HG02678 (cell line): ENCODE measurements at regions not wholly inside any gene's neighbourhood (a gene's known extent, or its start where the extent isn't known, plus 50 kb on each side); places are given as distances from the start of the nearest gene placed in this dataset.

ENCODE experiments used
- ATAC-seq: cut with Tn5 transposase; IDR thresholded peaks from one replicate; pipeline ENCODE4 v1.9.1; 2021; ENCODE audit warnings: mild to moderate bottlenecking, moderate library complexity; ENCODE audit not compliant: unreplicated experiment

GRCh38 chr4:66639361-66639760 lies 905.9 kb downstream of the CENPC start:
- ATAC-seq: no peak

- ATAC-seq: no peak
Observed at GRCh38 chr4:66636349-66636748, 909.0 kb downstream of the CENPC start.

DNA sequence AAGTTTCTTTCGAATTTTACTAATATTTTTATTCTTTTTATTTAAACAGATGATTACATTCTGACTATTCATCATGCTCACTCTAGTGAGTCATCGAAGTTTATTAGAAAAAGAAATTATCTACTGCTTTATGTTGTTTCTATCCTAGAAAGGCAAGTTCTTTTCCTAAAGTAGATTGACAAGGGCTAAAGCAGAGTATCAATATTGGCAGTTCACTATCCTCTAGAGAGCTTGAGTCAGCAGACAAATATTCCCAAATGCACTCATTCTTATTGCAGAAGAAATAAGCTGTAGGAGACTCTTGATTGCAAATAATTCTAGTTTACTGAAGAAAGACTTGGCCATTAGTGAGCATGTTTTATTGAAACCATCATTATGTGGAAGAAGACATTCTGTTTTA lies 911.8 kb downstream of the CENPC start:
- ATAC-seq: no peak

GRCh38 chr4:66629927-66630326 lies 915.4 kb downstream of the CENPC start:
- no peak for ATAC-seq

GRCh38 chr4:66628146-66628545 lies 917.2 kb downstream of the CENPC start:
- no peak for ATAC-seq

- no peak for ATAC-seq
Observed at GRCh38 chr4:66625480-66625879, 919.8 kb downstream of the CENPC start.

GRCh38 chr4:66613591-66613990 lies 931.7 kb downstream of the CENPC start:
- ATAC-seq: no peak

GRCh38 chr4:66609014-66609413 lies 936.3 kb downstream of the CENPC start:
- no peak for ATAC-seq

GRCh38 chr4:66606908-66607307 lies 936.6 kb upstream of the EPHA5 start:
- ATAC-seq: no peak

DNA sequence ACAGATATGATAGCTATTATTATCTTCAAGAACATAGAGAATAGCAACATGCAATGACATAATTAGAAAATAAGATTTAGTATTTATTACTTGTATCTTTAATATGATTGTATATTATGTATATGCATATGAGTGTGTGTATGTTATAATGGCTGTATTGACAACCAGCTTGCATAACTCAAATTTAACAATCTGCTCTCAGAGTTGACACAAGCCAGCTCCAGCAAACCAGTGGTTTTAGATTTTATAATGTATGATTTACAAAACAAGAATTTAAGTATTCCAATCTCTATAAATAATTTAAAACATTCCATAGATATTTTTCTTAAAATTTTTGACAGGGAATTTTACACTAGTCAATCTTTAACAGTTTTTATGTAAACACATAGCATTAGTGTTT lies 935.9 kb upstream of the EPHA5 start:
- no peak for ATAC-seq

- ATAC-seq: no peak
Observed at GRCh38 chr4:66604192-66604591, 933.9 kb upstream of the EPHA5 start.

- no peak for ATAC-seq
Observed at GRCh38 chr4:66602622-66603021, 932.3 kb upstream of the EPHA5 start.

DNA sequence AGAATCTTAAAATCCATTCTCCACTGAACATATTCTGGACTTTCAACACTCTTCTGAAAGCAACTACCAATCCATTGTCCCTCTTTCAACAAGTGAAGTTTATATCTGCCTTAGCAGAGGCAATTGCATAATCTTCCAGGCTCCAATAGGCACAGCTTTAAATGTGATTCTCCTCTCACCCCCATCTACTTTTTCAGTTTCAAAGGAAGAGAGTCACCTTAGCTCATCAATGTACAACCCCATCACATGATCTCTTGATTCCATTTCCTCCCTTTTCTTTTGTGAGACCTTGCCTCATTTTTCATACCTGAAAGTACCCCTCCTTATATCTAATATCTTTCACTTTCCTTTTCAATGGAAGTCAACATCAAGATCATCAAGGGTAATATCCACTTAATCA lies 921.7 kb upstream of the EPHA5 start:
- ATAC-seq: no peak

DNA sequence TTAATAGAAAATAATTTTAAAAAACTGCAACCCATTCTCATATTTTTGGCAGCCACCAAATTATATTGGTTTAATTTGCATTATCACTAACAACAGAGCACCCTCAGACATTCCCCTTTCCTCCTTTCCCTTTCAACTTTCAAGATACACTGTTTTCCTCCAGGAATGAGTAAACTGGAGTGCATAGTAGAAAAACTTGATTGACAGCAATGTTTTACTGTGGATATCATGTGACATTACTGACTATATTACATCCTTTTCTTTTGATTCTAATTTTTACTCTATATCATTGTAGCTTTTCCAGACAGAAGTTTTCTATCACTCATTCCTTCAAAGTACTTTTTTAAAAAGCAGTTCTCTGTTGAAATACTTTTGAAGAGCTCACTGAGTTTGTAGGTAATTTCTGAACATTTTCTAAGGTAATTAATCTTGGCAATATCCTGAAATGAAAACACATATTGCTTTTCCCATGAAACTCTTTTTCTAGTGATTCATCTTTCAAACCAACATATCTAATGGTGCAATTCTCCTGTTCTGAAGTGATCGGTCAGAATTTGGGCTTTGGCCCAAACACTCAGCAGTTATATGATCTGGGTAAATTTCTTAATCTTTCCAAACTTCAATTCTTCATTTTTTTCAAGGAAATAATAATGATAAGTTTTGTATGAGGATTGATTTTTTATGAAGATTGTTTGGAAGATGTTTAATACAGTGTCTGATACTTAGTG lies 920.4 kb upstream of the EPHA5 start:
- no peak for ATAC-seq

- ATAC-seq: no peak
Observed at GRCh38 chr4:66589183-66589582, 918.9 kb upstream of the EPHA5 start.

- ATAC-seq: no peak
Observed at GRCh38 chr4:66585767-66586166, 915.5 kb upstream of the EPHA5 start.

- ATAC-seq: no peak
Observed at GRCh38 chr4:66577922-66578321, 907.6 kb upstream of the EPHA5 start.

DNA sequence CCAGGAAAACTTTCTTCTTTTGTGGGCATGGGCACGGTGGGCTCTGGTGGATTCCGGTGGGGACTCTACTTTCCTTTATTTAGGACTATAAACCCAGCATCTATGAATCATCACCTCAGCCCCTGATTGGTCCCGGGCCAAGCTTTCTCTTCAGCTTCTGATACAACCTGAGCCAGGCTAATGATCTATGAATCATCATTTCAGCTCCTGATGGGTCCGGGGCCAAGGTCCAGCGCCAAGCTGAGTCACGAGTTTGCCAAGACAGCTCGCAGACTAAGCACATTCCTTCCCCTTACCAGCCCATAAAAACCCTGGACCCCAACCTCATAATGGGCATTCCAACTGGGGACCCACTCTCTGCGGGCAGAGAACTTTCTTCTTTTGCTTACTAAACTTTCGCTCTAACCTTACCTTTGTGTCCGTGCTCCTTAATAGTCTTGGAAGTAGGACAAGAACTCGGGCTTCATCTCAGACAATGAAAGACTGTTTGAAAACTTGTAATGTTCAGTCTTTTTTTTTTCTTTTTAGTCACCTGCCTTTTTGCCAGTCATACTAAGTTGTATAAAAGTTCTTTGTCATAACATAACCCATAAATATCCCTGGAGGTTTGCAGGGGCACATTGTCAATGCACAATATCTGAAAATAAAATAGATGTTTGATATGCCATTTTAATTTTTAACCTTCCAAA lies 904.9 kb upstream of the EPHA5 start:
- ATAC-seq: no peak

DNA sequence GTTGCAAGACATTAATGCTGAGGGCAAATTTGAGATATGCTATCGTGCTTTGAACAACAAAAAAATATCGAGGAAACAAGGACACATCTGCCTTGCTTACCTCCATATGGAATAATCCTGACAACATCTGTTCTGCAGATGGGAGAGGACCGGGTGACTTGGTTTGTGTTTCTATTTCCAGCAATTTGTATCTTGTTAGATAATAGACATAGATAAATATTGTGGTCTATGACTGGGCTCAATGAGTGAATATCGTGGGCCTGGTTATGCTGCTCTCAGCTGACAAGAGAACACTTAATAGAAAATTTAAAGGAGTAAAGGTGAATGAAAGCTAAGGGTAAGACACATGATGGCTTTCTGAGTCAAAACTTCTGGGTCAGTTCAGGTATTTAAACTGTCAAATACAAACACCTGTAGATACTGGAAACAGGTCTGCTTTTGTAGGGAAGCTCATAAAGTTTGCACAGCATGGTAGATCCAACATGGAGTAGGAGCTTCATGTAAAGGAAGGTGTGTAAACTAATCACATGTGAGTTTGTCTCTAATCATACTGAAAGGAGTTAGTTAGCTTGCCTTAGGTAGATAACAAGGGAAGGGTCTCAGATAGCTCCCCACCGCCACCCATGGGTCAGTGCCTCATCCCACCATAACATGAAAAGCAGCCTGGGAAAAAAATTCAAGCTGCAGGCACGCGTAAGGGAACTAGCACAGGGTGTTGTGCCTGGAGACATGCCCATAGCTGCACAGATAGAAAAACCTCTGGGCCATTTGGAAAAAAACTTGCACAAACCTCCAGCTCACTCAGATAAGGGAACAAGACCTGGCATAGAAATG lies 904.1 kb upstream of the EPHA5 start:
- ATAC-seq: no peak

GRCh38 chr4:66572949-66573348 lies 902.7 kb upstream of the EPHA5 start:
- no peak for ATAC-seq

GRCh38 chr4:66571145-66571695 lies 900.9 kb upstream of the EPHA5 start:
- no peak for ATAC-seq
